ENCODE measurements at regions not wholly inside any gene's neighbourhood (a gene's known extent, or its start where the extent isn't known, plus 50 kb on each side); places are given as distances from the start of the nearest gene placed in this dataset.

- no peak overlapping the region for H3K27ac ChIP-seq (ENCODE audit: insufficient read depth in 1 of 2, low read depth in 1 of 2, low read length in 2 of 2, poor library complexity in 1 of 2, severe bottlenecking in 2 of 2)
- peaks cover 0 to 2% (median 0%) of the 10 kb centered on the region in 5 experiments for H3K9me3 ChIP-seq (ENCODE audit: control extremely low read depth in 1 of 5, control insufficient read depth in 4 of 5, insufficient read depth in 2 of 5, low read depth in 1 of 5, low read length in 4 of 5)
- 80% methylated on average over 4 of the region's 4 CpGs for WGBS (ENCODE audit: insufficient coverage)
- POLR2A ChIA-PET: no interaction called here
- DNase-seq: no peak
- H3K36me3 ChIP-seq (ENCODE audit: control insufficient read depth in 4 of 4, insufficient read depth in 4 of 4, low read length in 3 of 4): no peaks in the 10 kb centered on the region
- CTCF ChIA-PET: no interaction called here
- H3K4me1 ChIP-seq (ENCODE audit: control extremely low read depth in 1 of 4, control insufficient read depth in 4 of 4, insufficient read depth in 4 of 4, low read length in 3 of 4): peaks cover 0 to 7% (median 3%) of the 10 kb centered on the region in 4 experiments
- H3K27me3 ChIP-seq (replicated peaks in 2 of 5; ENCODE audit: control insufficient read depth in 4 of 5, insufficient read depth in 5 of 5, low read length in 4 of 5): peaks cover 0 to 49% (median 20%) of the 10 kb centered on the region in 5 experiments
- no peak overlapping the region for H3K4me3 ChIP-seq (ENCODE audit: control insufficient read depth in 1 of 7, extremely low read depth in 1 of 7, insufficient read depth in 4 of 7, low read depth in 2 of 7, low read length in 6 of 7)
Observed at GRCh38 chr16:73485880-73486279, 438.0 kb upstream of the ZFHX3 start.

GRCh38 chr16:73483934-73484711, 436.2 kb upstream of the ZFHX3 start:
- WGBS (ENCODE audit: insufficient coverage): 74% methylated on average over 17 of the region's 17 CpGs
- CTCF ChIA-PET: interaction anchor here (1.3 kb wide), 1 partner anchor 18 kb away, joined by 3 read pairs; no protein-coding TSS in a partner anchor
- POLR2A ChIA-PET: no interaction called here
- Histone ChIP-seq H3K4me1 (ENCODE audit: control extremely low read depth in 1 of 4, control insufficient read depth in 4 of 4, insufficient read depth in 4 of 4, low read length in 3 of 4) (peaks cover 0 to 7% (median 3%) of the 10 kb centered on the region in 4 experiments), H3K4me3 (ENCODE audit: control insufficient read depth in 1 of 7, extremely low read depth in 1 of 7, insufficient read depth in 4 of 7, low read depth in 2 of 7, low read length in 6 of 7) (peak overlapping the region in 2 of 7 experiments; percentile 65 to 67), H3K36me3 (ENCODE audit: control insufficient read depth in 4 of 4, insufficient read depth in 4 of 4, low read length in 3 of 4) (no peaks in the 10 kb centered on the region), H3K27ac (ENCODE audit: insufficient read depth in 1 of 2, low read depth in 1 of 2, low read length in 2 of 2, poor library complexity in 1 of 2, severe bottlenecking in 2 of 2) (no peak overlapping the region), H3K9me3 (ENCODE audit: control extremely low read depth in 1 of 5, control insufficient read depth in 4 of 5, insufficient read depth in 2 of 5, low read depth in 1 of 5, low read length in 4 of 5) (peaks cover 0 to 2% (median 0%) of the 10 kb centered on the region in 5 experiments), H3K27me3 (replicated peaks in 2 of 5; ENCODE audit: control insufficient read depth in 4 of 5, insufficient read depth in 5 of 5, low read length in 4 of 5) (peaks cover 0 to 57% (median 21%) of the 10 kb centered on the region in 5 experiments)
- DNase-seq: no peak

- Histone ChIP-seq H3K27ac (ENCODE audit: insufficient read depth in 1 of 2, low read depth in 1 of 2, low read length in 2 of 2, poor library complexity in 1 of 2, severe bottlenecking in 2 of 2) (no peak overlapping the region), H3K4me1 (ENCODE audit: control extremely low read depth in 1 of 4, control insufficient read depth in 4 of 4, insufficient read depth in 4 of 4, low read length in 3 of 4) (peaks cover 0 to 7% (median 3%) of the 10 kb centered on the region in 4 experiments), H3K36me3 (ENCODE audit: control insufficient read depth in 4 of 4, insufficient read depth in 4 of 4, low read length in 3 of 4) (no peaks in the 10 kb centered on the region), H3K9me3 (ENCODE audit: control extremely low read depth in 1 of 5, control insufficient read depth in 4 of 5, insufficient read depth in 2 of 5, low read depth in 1 of 5, low read length in 4 of 5) (peaks cover 0 to 2% (median 0%) of the 10 kb centered on the region in 5 experiments), H3K4me3 (ENCODE audit: control insufficient read depth in 1 of 7, extremely low read depth in 1 of 7, insufficient read depth in 4 of 7, low read depth in 2 of 7, low read length in 6 of 7) (peak overlapping the region in 5 of 7 experiments; percentile 13 to 67 (median 54)), H3K27me3 (replicated peaks in 2 of 5; ENCODE audit: control insufficient read depth in 4 of 5, insufficient read depth in 5 of 5, low read length in 4 of 5) (peaks cover 0 to 58% (median 20%) of the 10 kb centered on the region in 5 experiments)
- CTCF ChIA-PET: interaction anchor here (1.3 kb wide), 1 partner anchor 17 kb away, joined by 3 read pairs; no protein-coding TSS in a partner anchor
- peak in 2 of 3 donors; percentile 16 to 20 for DNase-seq
- WGBS (ENCODE audit: insufficient coverage): 11% methylated on average over 30 of the region's 30 CpGs
- POLR2A ChIA-PET: no interaction called here
Observed at GRCh38 chr16:73483076-73483791, 435.3 kb upstream of the ZFHX3 start.

GRCh38 chr16:73482310-73482709, 434.4 kb upstream of the ZFHX3 start:
- Histone ChIP-seq H3K9me3 (ENCODE audit: control extremely low read depth in 1 of 5, control insufficient read depth in 4 of 5, insufficient read depth in 2 of 5, low read depth in 1 of 5, low read length in 4 of 5) (peaks cover 0 to 2% (median 0%) of the 10 kb centered on the region in 5 experiments), H3K4me1 (ENCODE audit: control extremely low read depth in 1 of 4, control insufficient read depth in 4 of 4, insufficient read depth in 4 of 4, low read length in 3 of 4) (peaks cover 0 to 7% (median 3%) of the 10 kb centered on the region in 4 experiments), H3K27ac (ENCODE audit: insufficient read depth in 1 of 2, low read depth in 1 of 2, low read length in 2 of 2, poor library complexity in 1 of 2, severe bottlenecking in 2 of 2) (no peak overlapping the region), H3K27me3 (replicated peaks in 2 of 5; ENCODE audit: control insufficient read depth in 4 of 5, insufficient read depth in 5 of 5, low read length in 4 of 5) (peaks cover 0 to 53% (median 20%) of the 10 kb centered on the region in 5 experiments), H3K4me3 (ENCODE audit: control insufficient read depth in 1 of 7, extremely low read depth in 1 of 7, insufficient read depth in 4 of 7, low read depth in 2 of 7, low read length in 6 of 7) (no peak overlapping the region), H3K36me3 (ENCODE audit: control insufficient read depth in 4 of 4, insufficient read depth in 4 of 4, low read length in 3 of 4) (no peaks in the 10 kb centered on the region)
- 67% methylated on average over 4 of the region's 6 CpGs for WGBS (ENCODE audit: insufficient coverage)
- no peak for DNase-seq
- CTCF ChIA-PET: no interaction called here
- POLR2A ChIA-PET: interaction anchor here (0.6 kb wide), 1 partner anchor 188 kb away, joined by 6 read pairs; no protein-coding TSS in a partner anchor

GRCh38 chr16:73480381-73480780, 432.5 kb upstream of the ZFHX3 start:
- 25% methylated on average over 1 of the region's 2 CpGs for WGBS (ENCODE audit: insufficient coverage)
- Histone ChIP-seq H3K9me3 (ENCODE audit: control extremely low read depth in 1 of 5, control insufficient read depth in 4 of 5, insufficient read depth in 2 of 5, low read depth in 1 of 5, low read length in 4 of 5) (peaks cover 0 to 2% (median 0%) of the 10 kb centered on the region in 5 experiments), H3K36me3 (ENCODE audit: control insufficient read depth in 4 of 4, insufficient read depth in 4 of 4, low read length in 3 of 4) (no peaks in the 10 kb centered on the region), H3K27ac (ENCODE audit: insufficient read depth in 1 of 2, low read depth in 1 of 2, low read length in 2 of 2, poor library complexity in 1 of 2, severe bottlenecking in 2 of 2) (no peak overlapping the region), H3K4me3 (ENCODE audit: control insufficient read depth in 1 of 7, extremely low read depth in 1 of 7, insufficient read depth in 4 of 7, low read depth in 2 of 7, low read length in 6 of 7) (no peak overlapping the region), H3K4me1 (ENCODE audit: control extremely low read depth in 1 of 4, control insufficient read depth in 4 of 4, insufficient read depth in 4 of 4, low read length in 3 of 4) (peaks cover 0 to 7% (median 3%) of the 10 kb centered on the region in 4 experiments), H3K27me3 (replicated peaks in 2 of 5; ENCODE audit: control insufficient read depth in 4 of 5, insufficient read depth in 5 of 5, low read length in 4 of 5) (peaks cover 0 to 45% (median 20%) of the 10 kb centered on the region in 5 experiments)
- POLR2A ChIA-PET: no interaction called here
- DNase-seq: no peak
- CTCF ChIA-PET: no interaction called here

DNA sequence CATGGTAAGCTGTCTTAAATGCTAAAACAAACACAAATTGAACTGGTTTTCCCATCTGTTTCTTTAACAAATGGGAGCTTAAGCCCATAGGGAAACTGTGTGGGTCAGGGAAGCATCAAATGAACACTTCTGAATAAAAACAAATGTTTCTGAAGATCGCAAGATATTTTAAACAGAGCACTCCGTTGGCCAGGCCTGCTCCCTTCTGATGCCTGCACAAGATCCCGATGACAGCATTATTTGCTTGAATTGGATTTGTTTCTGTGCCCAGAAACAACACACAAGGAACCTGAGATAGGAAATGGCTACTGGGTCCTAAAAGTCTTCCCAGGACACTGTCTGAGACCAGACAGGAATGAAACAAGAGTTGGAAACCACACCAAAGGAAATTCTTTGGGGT, 425.8 kb upstream of the ZFHX3 start:
- Histone ChIP-seq H3K4me3 (ENCODE audit: control insufficient read depth in 1 of 7, extremely low read depth in 1 of 7, insufficient read depth in 4 of 7, low read depth in 2 of 7, low read length in 6 of 7) (no peak overlapping the region), H3K4me1 (ENCODE audit: control extremely low read depth in 1 of 4, control insufficient read depth in 4 of 4, insufficient read depth in 4 of 4, low read length in 3 of 4) (no peaks in the 10 kb centered on the region), H3K27me3 (replicated peaks in 2 of 5; ENCODE audit: control insufficient read depth in 4 of 5, insufficient read depth in 5 of 5, low read length in 4 of 5) (peaks cover 0 to 2% (median 0%) of the 10 kb centered on the region in 5 experiments), H3K36me3 (ENCODE audit: control insufficient read depth in 4 of 4, insufficient read depth in 4 of 4, low read length in 3 of 4) (no peaks in the 10 kb centered on the region), H3K27ac (ENCODE audit: insufficient read depth in 1 of 2, low read depth in 1 of 2, low read length in 2 of 2, poor library complexity in 1 of 2, severe bottlenecking in 2 of 2) (no peak overlapping the region), H3K9me3 (ENCODE audit: control extremely low read depth in 1 of 5, control insufficient read depth in 4 of 5, insufficient read depth in 2 of 5, low read depth in 1 of 5, low read length in 4 of 5) (no peaks in the 10 kb centered on the region)
- ChIA-PET POLR2A (no interaction called here), CTCF (no interaction called here)
- DNase-seq: no peak
- WGBS (ENCODE audit: insufficient coverage): 96% methylated on average over 3 of the region's 3 CpGs

All from common myeloid progenitor, CD34-positive (primary cell).